ENCODE measurements at regions not wholly inside any gene's neighbourhood (a gene's known extent, or its start where the extent isn't known, plus 50 kb on each side); places are given as distances from the start of the nearest gene placed in this dataset.
"Not testable (repeated sequence)": the region's sequence is repeated elsewhere in the genome, so short reads cannot be mapped to it uniquely, and the experiment has no call there.

DNA sequence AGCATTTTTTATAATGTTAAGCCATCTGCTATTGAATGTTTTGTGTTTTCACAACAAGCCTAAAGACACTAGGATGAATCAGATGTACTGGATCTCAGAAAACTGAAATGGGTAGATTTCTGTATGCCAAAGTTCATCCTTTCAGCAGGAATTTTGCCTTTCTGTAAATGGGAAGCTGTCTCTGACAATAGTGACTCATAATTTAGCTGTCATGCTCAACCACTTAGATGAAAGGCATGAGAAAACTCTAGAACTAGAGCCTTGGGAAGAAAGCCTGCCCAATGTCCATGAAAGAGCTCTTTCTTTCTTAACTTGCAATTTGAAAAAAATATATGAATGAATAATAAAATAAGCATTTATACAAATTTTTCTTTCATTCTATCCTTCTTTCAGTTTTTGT lies 616.0 kb upstream of the EDIL3 start:
- Histone ChIP-seq H2AFZ (ENCODE audit: low read length) (no peak overlapping the region), H2BK20ac (ENCODE audit: low read depth, low read length, poor library complexity, severe bottlenecking) (no peak overlapping the region), H2AK5ac (ENCODE audit: insufficient read length, low read length) (no peak overlapping the region), H3K4me1 (ENCODE audit: insufficient read depth, low read length) (no peaks in the 10 kb centered on the region), H3K79me1 (ENCODE audit: insufficient read depth, low read depth, low read length, poor library complexity, severe bottlenecking) (no peaks in the 10 kb centered on the region), H3K27me3 (ENCODE audit: insufficient read depth, low read length) (no peaks in the 10 kb centered on the region), H4K8ac (replicated peaks; ENCODE audit: insufficient read length, low read depth, low read length) (no peak overlapping the region), H3K27ac (ENCODE audit: insufficient read length, low read depth, low read length) (no peak overlapping the region), H3K14ac (ENCODE audit: insufficient read depth, low read length) (no peak overlapping the region), H3K18ac (ENCODE audit: insufficient read length, low read depth, low read length) (no peak overlapping the region), H2BK120ac (ENCODE audit: low read depth, low read length, poor library complexity, severe bottlenecking) (no peak overlapping the region), H3K56ac (ENCODE audit: insufficient read length, low read depth, low read length) (no peak overlapping the region), H3K23me2 (ENCODE audit: insufficient read length, low read depth, low read length, poor library complexity, severe bottlenecking) (no peaks in the 10 kb centered on the region), H3K79me2 (ENCODE audit: insufficient read depth, low read length) (no peaks in the 10 kb centered on the region), H4K91ac (ENCODE audit: insufficient read length, low read depth, low read length) (no peak overlapping the region), H4K5ac (ENCODE audit: insufficient read length, low read depth, low read length) (no peak overlapping the region), H3K9ac (ENCODE audit: extremely low read depth, insufficient read length, low read length) (no peak overlapping the region), H3K9me3 (ENCODE audit: control insufficient read depth, low read depth, low read length) (no peaks in the 10 kb centered on the region), H3T11ph (ENCODE audit: low read length) (no peak overlapping the region), H3K23ac (ENCODE audit: insufficient read length, low read depth, low read length) (no peak overlapping the region), H2BK15ac (ENCODE audit: low read depth, low read length) (no peak overlapping the region), H4K20me1 (ENCODE audit: control insufficient read depth, insufficient read depth, insufficient read length) (no peaks in the 10 kb centered on the region), H2BK12ac (ENCODE audit: insufficient read length, low read depth, low read length) (no peak overlapping the region), H2BK5ac (ENCODE audit: insufficient read length, low read length) (no peak overlapping the region), H3K4me2 (ENCODE audit: insufficient read depth, insufficient read length, low read length) (no peak overlapping the region), H3K4ac (ENCODE audit: low read depth, low read length) (no peak overlapping the region)
- peaks cover 0 to 3% of the 10 kb centered on the region in 2 experiments; a peak in 1 of 4 replicates for H3K4me1 Mint-ChIP-seq
- no peaks in the 10 kb centered on the region for H3K27me3 Mint-ChIP-seq (ENCODE audit: low read depth)
- DNase-seq = no peak
- no peak for TF ChIP-seq CTCF (conservative IDR thresholded peaks at IDR 0.05)
- H3K27ac Mint-ChIP-seq = no peak overlapping the region
- H3K36me3 Mint-ChIP-seq (ENCODE audit: insufficient read depth in 1 of 3, low read depth in 3 of 3) = peaks cover 0 to 4% (median 0%) of the 10 kb centered on the region in 3 experiments; a peak in 1 of 7 replicates
- no peak overlapping the region for H3K4me3 Mint-ChIP-seq
- H3K9me3 Mint-ChIP-seq = no peaks in the 10 kb centered on the region

GRCh38 chr5:85002026-85002425 lies 617.3 kb upstream of the EDIL3 start:
- not testable (repeated sequence) for H4K91ac ChIP-seq (ENCODE audit: insufficient read length, low read depth, low read length); H2BK12ac ChIP-seq (ENCODE audit: insufficient read length, low read depth, low read length); H2BK15ac ChIP-seq (ENCODE audit: low read depth, low read length); H3K9ac ChIP-seq (ENCODE audit: extremely low read depth, insufficient read length, low read length); H3T11ph ChIP-seq (ENCODE audit: low read length); H2AK5ac ChIP-seq (ENCODE audit: insufficient read length, low read length); H3K79me1 ChIP-seq (ENCODE audit: insufficient read depth, low read depth, low read length, poor library complexity, severe bottlenecking); H4K20me1 ChIP-seq (ENCODE audit: control insufficient read depth, insufficient read depth, insufficient read length); H3K4me1 Mint-ChIP-seq; H3K4me1 ChIP-seq (ENCODE audit: insufficient read depth, low read length); H4K8ac ChIP-seq (replicated peaks; ENCODE audit: insufficient read length, low read depth, low read length); H3K23ac ChIP-seq (ENCODE audit: insufficient read length, low read depth, low read length); H3K79me2 ChIP-seq (ENCODE audit: insufficient read depth, low read length); H3K9me3 Mint-ChIP-seq; H3K9me3 ChIP-seq (ENCODE audit: control insufficient read depth, low read depth, low read length); H2BK5ac ChIP-seq (ENCODE audit: insufficient read length, low read length); H3K14ac ChIP-seq (ENCODE audit: insufficient read depth, low read length); H3K18ac ChIP-seq (ENCODE audit: insufficient read length, low read depth, low read length); H3K27ac ChIP-seq (ENCODE audit: insufficient read length, low read depth, low read length); H3K56ac ChIP-seq (ENCODE audit: insufficient read length, low read depth, low read length); H2BK120ac ChIP-seq (ENCODE audit: low read depth, low read length, poor library complexity, severe bottlenecking); H4K5ac ChIP-seq (ENCODE audit: insufficient read length, low read depth, low read length); H3K27me3 Mint-ChIP-seq (ENCODE audit: low read depth); H3K23me2 ChIP-seq (ENCODE audit: insufficient read length, low read depth, low read length, poor library complexity, severe bottlenecking); H3K27me3 ChIP-seq (ENCODE audit: insufficient read depth, low read length); H2BK20ac ChIP-seq (ENCODE audit: low read depth, low read length, poor library complexity, severe bottlenecking); H3K4ac ChIP-seq (ENCODE audit: low read depth, low read length); H3K27ac Mint-ChIP-seq; H2AFZ ChIP-seq (ENCODE audit: low read length); DNase-seq; H3K4me2 ChIP-seq (ENCODE audit: insufficient read depth, insufficient read length, low read length); H3K36me3 Mint-ChIP-seq (ENCODE audit: insufficient read depth in 1 of 3, low read depth in 3 of 3); H3K4me3 Mint-ChIP-seq
- no CpG with 5 or more reads among the region's 9 CpGs for WGBS (ENCODE audit: extremely low coverage, insufficient read length, low lambda C conversion rate)

All from H9 (cell line).